ENCODE measurements at regions not wholly inside any gene's neighbourhood (a gene's known extent, or its start where the extent isn't known, plus 50 kb on each side); places are given as distances from the start of the nearest gene placed in this dataset.

DNA sequence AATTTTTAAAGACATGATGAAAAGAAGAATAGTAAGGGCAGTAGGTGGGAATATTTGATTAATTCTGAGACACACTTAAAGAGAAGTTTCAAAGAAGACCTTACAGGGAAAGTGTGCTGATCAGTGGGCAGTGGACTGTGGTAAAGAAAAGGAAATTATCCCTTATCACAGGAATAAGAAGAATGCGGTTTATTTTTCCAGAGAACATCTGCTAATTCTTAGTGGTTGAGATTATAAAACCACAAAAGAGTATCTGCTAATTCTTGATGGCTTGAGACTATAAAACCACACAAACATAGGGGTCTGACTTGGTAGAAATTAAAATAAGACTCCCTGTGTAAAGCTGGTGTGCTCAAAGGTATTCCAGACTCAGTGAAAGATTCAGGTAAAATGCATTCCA lies 60.0 kb upstream of the KCTD3 start:
- in situ Hi-C loops (cut with HindIII; ENCODE audit: low sequenced_read_pairs), result loop anchor here (5.0 kb wide), 1 partner anchor 35 kb away; no protein-coding TSS in a partner anchor

DNA sequence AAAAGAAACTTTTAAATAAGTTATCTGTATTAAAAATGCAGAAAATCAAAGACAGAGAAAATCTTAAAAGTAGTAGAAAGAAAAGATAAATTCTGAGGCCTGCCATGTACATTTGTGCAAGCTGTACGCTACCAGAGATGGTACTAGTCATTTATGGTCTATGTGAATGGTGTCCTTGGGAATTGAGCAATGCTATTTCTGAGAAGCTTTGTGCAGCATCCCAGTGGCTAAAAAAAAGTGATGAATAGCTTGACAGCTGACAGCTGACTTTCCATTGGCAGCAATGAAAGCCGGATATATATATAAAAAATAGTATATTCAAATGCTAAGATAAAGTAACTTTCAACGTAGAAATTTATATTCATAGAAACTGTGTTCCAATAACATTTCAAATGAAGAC lies 58.8 kb upstream of the KCTD3 start:
- in situ Hi-C loops (cut with HindIII; ENCODE audit: low sequenced_read_pairs), result loop anchor here (5.0 kb wide), 1 partner anchor 36 kb away; no protein-coding TSS in a partner anchor
